ENCODE measurements at regions not wholly inside any gene's neighbourhood (a gene's known extent, or its start where the extent isn't known, plus 50 kb on each side); places are given as distances from the start of the nearest gene placed in this dataset.
A peak's percentile ranks its signal among the peaks of the same experiment; 100 is the strongest.

- Histone ChIP-seq H3K9me2 (ENCODE audit: insufficient read depth) (no peaks in the 10 kb centered on the region), H3K79me2 (ENCODE audit: insufficient read depth) (no peaks in the 10 kb centered on the region), H3K27ac (no peak overlapping the region), H3K4me1 (ENCODE audit: insufficient read depth) (peaks cover 24% of the 10 kb centered on the region), H3K4me2 (ENCODE audit: unreplicated experiment) (no peak overlapping the region), H3K9ac (no peak overlapping the region), H2AFZ (no peak overlapping the region), H3K36me3 (ENCODE audit: low read depth) (no peaks in the 10 kb centered on the region), H3K9me3 (ENCODE audit: low read depth) (no peaks in the 10 kb centered on the region), H4K20me1 (ENCODE audit: insufficient read depth) (no peaks in the 10 kb centered on the region), H3F3A (ENCODE audit: insufficient read depth) (peaks cover 39% of the 10 kb centered on the region), H3K27me3 (replicated peaks; ENCODE audit: insufficient read depth) (no peaks in the 10 kb centered on the region), H3K4me3 (no peak overlapping the region)
- in situ Hi-C loops (cut with MboI): no loop called here
- DNase-seq: no peak
- 87 to 89% methylated on average over 3 of the region's 3 CpGs for WGBS, 2 experiments (ENCODE audit: low coverage in 1 of 2, low lambda C conversion rate in 2 of 2, missing lambda C conversion rate in 2 of 2)
- TF ChIP-seq EZH2phosphoT487 (IDR thresholded peaks at IDR 0.05; ENCODE audit: insufficient read depth, low read depth) (no peak), EZH2 (IDR thresholded peaks at IDR 0.05; ENCODE audit: insufficient read depth, poor library complexity, severe bottlenecking) (no peak)
Measured at GRCh38 chr21:35426469-35426868, 377.4 kb upstream of the RUNX1 start.

- Histone ChIP-seq H3K9me3 (ENCODE audit: low read depth) (no peaks in the 10 kb centered on the region), H3K79me2 (ENCODE audit: insufficient read depth) (no peaks in the 10 kb centered on the region), H3K27me3 (replicated peaks; ENCODE audit: insufficient read depth) (no peaks in the 10 kb centered on the region), H3F3A (ENCODE audit: insufficient read depth) (peaks cover 35% of the 10 kb centered on the region), H3K4me3 (no peak overlapping the region), H3K9me2 (ENCODE audit: insufficient read depth) (no peaks in the 10 kb centered on the region), H4K20me1 (ENCODE audit: insufficient read depth) (no peaks in the 10 kb centered on the region), H3K4me1 (ENCODE audit: insufficient read depth) (peaks cover 24% of the 10 kb centered on the region), H3K4me2 (ENCODE audit: unreplicated experiment) (no peak overlapping the region), H3K9ac (no peak overlapping the region), H2AFZ (no peak overlapping the region), H3K36me3 (ENCODE audit: low read depth) (no peaks in the 10 kb centered on the region), H3K27ac (no peak overlapping the region)
- peak; percentile 18 for DNase-seq
- TF ChIP-seq EZH2phosphoT487 (IDR thresholded peaks at IDR 0.05; ENCODE audit: insufficient read depth, low read depth) (no peak), EZH2 (IDR thresholded peaks at IDR 0.05; ENCODE audit: insufficient read depth, poor library complexity, severe bottlenecking) (no peak)
- in situ Hi-C loops (cut with MboI): loop anchor here (25.0 kb wide), 1 partner anchor 413 kb away; no protein-coding TSS in a partner anchor
- 40 to 41% methylated on average over 3 of the region's 3 CpGs for WGBS, 2 experiments (ENCODE audit: low coverage in 1 of 2, low lambda C conversion rate in 2 of 2, missing lambda C conversion rate in 2 of 2)
Measured at GRCh38 chr21:35424122-35424521, 375.0 kb upstream of the RUNX1 start.

GRCh38 chr21:35423709-35424108, 374.6 kb upstream of the RUNX1 start:
- Histone ChIP-seq H3K9ac (no peak overlapping the region), H3F3A (ENCODE audit: insufficient read depth) (peaks cover 31% of the 10 kb centered on the region), H3K9me2 (ENCODE audit: insufficient read depth) (no peaks in the 10 kb centered on the region), H3K79me2 (ENCODE audit: insufficient read depth) (no peaks in the 10 kb centered on the region), H3K27me3 (replicated peaks; ENCODE audit: insufficient read depth) (no peaks in the 10 kb centered on the region), H3K4me2 (ENCODE audit: unreplicated experiment) (no peak overlapping the region), H3K4me3 (no peak overlapping the region), H3K9me3 (ENCODE audit: low read depth) (no peaks in the 10 kb centered on the region), H3K27ac (no peak overlapping the region), H4K20me1 (ENCODE audit: insufficient read depth) (no peaks in the 10 kb centered on the region), H3K36me3 (ENCODE audit: low read depth) (no peaks in the 10 kb centered on the region), H2AFZ (no peak overlapping the region), H3K4me1 (ENCODE audit: insufficient read depth) (peaks cover 23% of the 10 kb centered on the region)
- DNase-seq: peak; percentile 80
- 5% methylated on average over 1 of the region's 1 CpG for WGBS, 2 experiments (ENCODE audit: low coverage in 1 of 2, low lambda C conversion rate in 2 of 2, missing lambda C conversion rate in 2 of 2)
- TF ChIP-seq EZH2 (IDR thresholded peaks at IDR 0.05; ENCODE audit: insufficient read depth, poor library complexity, severe bottlenecking) (no peak), EZH2phosphoT487 (IDR thresholded peaks at IDR 0.05; ENCODE audit: insufficient read depth, low read depth) (no peak)
- in situ Hi-C loops (cut with MboI): loop anchor here (25.0 kb wide), 1 partner anchor 414 kb away; no protein-coding TSS in a partner anchor

GRCh38 chr21:35422011-35422410, 372.9 kb upstream of the RUNX1 start:
- Histone ChIP-seq H3K36me3 (ENCODE audit: low read depth) (no peaks in the 10 kb centered on the region), H4K20me1 (ENCODE audit: insufficient read depth) (no peaks in the 10 kb centered on the region), H3K27me3 (replicated peaks; ENCODE audit: insufficient read depth) (no peaks in the 10 kb centered on the region), H3K27ac (no peak overlapping the region), H3K9ac (no peak overlapping the region), H3K9me2 (ENCODE audit: insufficient read depth) (no peaks in the 10 kb centered on the region), H3K4me2 (ENCODE audit: unreplicated experiment) (no peak overlapping the region), H3F3A (ENCODE audit: insufficient read depth) (peaks cover 16% of the 10 kb centered on the region), H2AFZ (no peak overlapping the region), H3K79me2 (ENCODE audit: insufficient read depth) (no peaks in the 10 kb centered on the region), H3K9me3 (ENCODE audit: low read depth) (no peaks in the 10 kb centered on the region), H3K4me3 (no peak overlapping the region), H3K4me1 (ENCODE audit: insufficient read depth) (peaks cover 8% of the 10 kb centered on the region; the same call in 1 of the 2 replicates)
- in situ Hi-C loops (cut with MboI): loop anchor here (25.0 kb wide), 1 partner anchor 415 kb away; no protein-coding TSS in a partner anchor
- DNase-seq: no peak
- TF ChIP-seq EZH2phosphoT487 (IDR thresholded peaks at IDR 0.05; ENCODE audit: insufficient read depth, low read depth) (no peak), EZH2 (IDR thresholded peaks at IDR 0.05; ENCODE audit: insufficient read depth, poor library complexity, severe bottlenecking) (no peak)

DNA sequence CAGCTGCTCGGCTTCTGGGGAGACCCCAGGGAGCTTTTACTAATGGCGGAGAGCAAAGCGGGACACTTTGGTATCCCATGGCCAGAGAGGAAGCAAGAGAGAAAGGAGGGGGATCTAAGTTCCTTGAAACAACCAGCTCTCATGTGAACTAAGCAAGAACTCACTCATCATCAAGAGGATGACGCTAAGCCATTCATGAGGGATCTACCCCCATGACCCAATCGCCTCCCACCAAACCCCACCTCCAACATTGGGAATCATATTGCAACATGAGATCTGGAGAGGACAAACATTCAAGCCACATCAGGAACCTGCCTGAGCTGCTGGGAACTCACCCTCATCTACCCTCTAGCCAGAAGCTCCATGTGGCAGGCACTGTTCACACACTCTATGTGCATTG, 372.1 kb upstream of the RUNX1 start:
- TF ChIP-seq EZH2 (IDR thresholded peaks at IDR 0.05; ENCODE audit: insufficient read depth, poor library complexity, severe bottlenecking): no peak
- no peak for TF ChIP-seq EZH2phosphoT487 (IDR thresholded peaks at IDR 0.05; ENCODE audit: insufficient read depth, low read depth)
- no peaks in the 10 kb centered on the region for H3K27me3 ChIP-seq (replicated peaks; ENCODE audit: insufficient read depth)
- peaks cover 8% of the 10 kb centered on the region; the same call in 1 of the 2 replicates for H3K4me1 ChIP-seq (ENCODE audit: insufficient read depth)
- H3K27ac ChIP-seq: no peak overlapping the region
- WGBS, 2 experiments (ENCODE audit: low coverage in 1 of 2, low lambda C conversion rate in 2 of 2, missing lambda C conversion rate in 2 of 2): 91 to 95% methylated on average over 5 of the region's 5 CpGs
- no peak overlapping the region for H3K4me3 ChIP-seq
- no peaks in the 10 kb centered on the region for H3K79me2 ChIP-seq (ENCODE audit: insufficient read depth)
- no peaks in the 10 kb centered on the region for H3K36me3 ChIP-seq (ENCODE audit: low read depth)
- H3K9ac ChIP-seq: no peak overlapping the region
- no peak for DNase-seq
- H3F3A ChIP-seq (ENCODE audit: insufficient read depth): peaks cover 16% of the 10 kb centered on the region
- in situ Hi-C loops (cut with MboI): loop anchor here (25.0 kb wide), 1 partner anchor 416 kb away; no protein-coding TSS in a partner anchor
- no peaks in the 10 kb centered on the region for H3K9me3 ChIP-seq (ENCODE audit: low read depth)
- no peaks in the 10 kb centered on the region for H4K20me1 ChIP-seq (ENCODE audit: insufficient read depth)
- H3K9me2 ChIP-seq (ENCODE audit: insufficient read depth): no peaks in the 10 kb centered on the region
- no peak overlapping the region for H2AFZ ChIP-seq
- no peak overlapping the region for H3K4me2 ChIP-seq (ENCODE audit: unreplicated experiment)
